Mesendoderm (in vitro differentiated cells): ENCODE measurements at regions not wholly inside any gene's neighbourhood (a gene's known extent, or its start where the extent isn't known, plus 50 kb on each side); places are given as distances from the start of the nearest gene placed in this dataset.

Experiments used
- DNase-seq: peaks from one replicate; pipeline ENCODE4 v3.0.0; 2013
- H2AK5ac ChIP-seq: 2 replicates; pipeline ENCODE4 v1.6.1; 2013; ENCODE audit warnings: low read length, inconsistent platforms
- H2BK120ac ChIP-seq: 2 replicates; pipeline ENCODE4 v1.6.1; 2013; ENCODE audit warnings: low read depth, mild to moderate bottlenecking, low read length, moderate library complexity, mixed read lengths
- H2BK15ac ChIP-seq: replicated peaks from 2 replicates; pipeline ENCODE4 v1.6.1; 2013; ENCODE audit warnings: low read depth, mild to moderate bottlenecking, moderate library complexity
- H2BK5ac ChIP-seq: 2 replicates; pipeline ENCODE4 v1.6.1; 2013; ENCODE audit warnings: low read length, inconsistent platforms
- H3K18ac ChIP-seq: 2 replicates; pipeline ENCODE4 v1.6.1; 2013; ENCODE audit warnings: mild to moderate bottlenecking, low read length, mixed read lengths
- H3K23ac ChIP-seq: one replicate; pipeline ENCODE4 v1.6.1; 2013; ENCODE audit warnings: low read length
- H3K27ac ChIP-seq: 2 replicates; pipeline ENCODE4 v1.5.1; 2013; ENCODE audit warnings: low read depth, mild to moderate bottlenecking, inconsistent platforms, low read length, moderate library complexity
- H3K27me3 ChIP-seq: 2 replicates; pipeline ENCODE4 v1.6.1; 2013; ENCODE audit warnings: low read length, control low read depth, mild to moderate bottlenecking, inconsistent platforms; ENCODE audit not compliant: insufficient read depth, poor library complexity
- H3K36me3 ChIP-seq: 2 replicates; pipeline ENCODE4 v1.6.1; 2013; ENCODE audit warnings: low read length, inconsistent platforms; ENCODE audit not compliant: control insufficient read depth, insufficient read depth
- H3K4ac ChIP-seq: one replicate; pipeline ENCODE4 v1.6.1; 2013; ENCODE audit warnings: low read depth, mild to moderate bottlenecking, low read length, moderate library complexity
- H3K4me1 ChIP-seq: 2 replicates; pipeline ENCODE4 v1.6.1; 2013; ENCODE audit warnings: low read depth, low read length, inconsistent platforms; ENCODE audit not compliant: control insufficient read depth
- H3K4me2 ChIP-seq: 2 replicates; pipeline ENCODE4 v1.6.1; 2013; ENCODE audit warnings: low read length
- H3K4me3 ChIP-seq: 2 replicates; pipeline ENCODE4 v1.5.1; 2013; ENCODE audit warnings: mild to moderate bottlenecking, low read length
- H3K56ac ChIP-seq: one replicate; pipeline ENCODE4 v1.6.1; 2013; ENCODE audit warnings: low read length
- H3K79me1 ChIP-seq: 2 replicates; pipeline ENCODE4 v1.6.1; 2013; ENCODE audit warnings: low read length, inconsistent platforms
- H3K79me2 ChIP-seq: 2 replicates; pipeline ENCODE4 v1.6.1; 2013; ENCODE audit warnings: mild to moderate bottlenecking, low read length; ENCODE audit not compliant: control insufficient read depth, insufficient read depth
- H3K9ac ChIP-seq: 2 replicates; pipeline ENCODE4 v1.6.1; 2013; ENCODE audit warnings: low read length, inconsistent platforms
- H4K5ac ChIP-seq: one replicate; pipeline ENCODE4 v1.6.1; 2013; ENCODE audit warnings: low read length
- H4K8ac ChIP-seq: one replicate; pipeline ENCODE4 v1.6.1; 2013; ENCODE audit warnings: low read depth, mild to moderate bottlenecking, control low read depth, low read length, moderate library complexity
- WGBS: extraction: QIAGEN DNeasy Blood & Tissue Kit; methylation state at CpG from one replicate; pipeline ENCODE4 v1.1.7; 2013; ENCODE audit warnings: low lambda C conversion rate, missing lambda C conversion rate; ENCODE audit not compliant: insufficient coverage; ENCODE audit errors: extremely low coverage; 5-methylcytosine and 5-hydroxymethylcytosine counted together

DNA sequence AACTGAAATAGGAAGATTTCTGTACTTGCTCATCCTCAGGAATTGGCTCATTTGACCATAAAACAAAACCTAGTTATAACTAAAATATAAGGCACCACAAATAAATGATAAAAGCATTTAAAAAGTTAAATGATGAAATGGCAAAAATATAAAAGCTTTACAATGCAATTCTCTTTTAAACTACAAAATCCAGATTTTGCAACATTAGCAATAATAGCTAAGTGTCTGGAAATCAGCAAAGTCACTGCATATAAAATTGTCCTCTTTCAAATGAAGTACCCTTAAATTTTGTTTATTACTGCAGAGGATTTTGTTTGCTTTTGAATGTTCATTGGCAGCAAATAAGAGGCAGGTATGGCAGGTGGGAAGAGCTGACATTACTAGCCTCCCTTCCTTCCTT lies 270.4 kb upstream of the RSPO3 start:
- H3K4me3 ChIP-seq: no peak overlapping the region

GRCh38 chr6:126867641-126868040 lies 250.8 kb upstream of the RSPO3 start:
- Histone ChIP-seq H3K23ac (no peak overlapping the region), H3K4me3 (no peak overlapping the region), H3K56ac (no peak overlapping the region), H3K36me3 (no peaks in the 10 kb centered on the region), H3K79me1 (no peaks in the 10 kb centered on the region), H3K4me2 (no peak overlapping the region), H4K5ac (no peak overlapping the region), H3K27me3 (no peaks in the 10 kb centered on the region), H2AK5ac (no peak overlapping the region), H2BK15ac (no peak overlapping the region), H3K79me2 (no peaks in the 10 kb centered on the region), H3K4me1 (no peaks in the 10 kb centered on the region), H4K8ac (no peak overlapping the region), H2BK120ac (no peak overlapping the region), H2BK5ac (no peak overlapping the region), H3K18ac (no peak overlapping the region), H3K27ac (no peak overlapping the region), H3K4ac (no peak overlapping the region), H3K9ac (no peak overlapping the region)
- DNase-seq: no peak
- WGBS: no CpG with 5 or more reads among the region's 3 CpGs

More for the DNA sequence above, 270.4 kb upstream of the RSPO3 start:
- Histone ChIP-seq H3K56ac (no peak overlapping the region), H2BK5ac (no peak overlapping the region), H3K27ac (no peak overlapping the region), H3K4me2 (no peak overlapping the region), H3K18ac (no peak overlapping the region), H3K9ac (no peak overlapping the region), H2BK120ac (no peak overlapping the region), H4K5ac (no peak overlapping the region), H3K79me1 (no peaks in the 10 kb centered on the region), H3K4me1 (no peaks in the 10 kb centered on the region), H3K4ac (no peak overlapping the region), H3K79me2 (no peaks in the 10 kb centered on the region), H3K27me3 (no peaks in the 10 kb centered on the region), H3K23ac (no peak overlapping the region), H3K36me3 (no peaks in the 10 kb centered on the region), H2AK5ac (no peak overlapping the region), H2BK15ac (no peak overlapping the region), H4K8ac (no peak overlapping the region)
- DNase-seq: no peak

DNA sequence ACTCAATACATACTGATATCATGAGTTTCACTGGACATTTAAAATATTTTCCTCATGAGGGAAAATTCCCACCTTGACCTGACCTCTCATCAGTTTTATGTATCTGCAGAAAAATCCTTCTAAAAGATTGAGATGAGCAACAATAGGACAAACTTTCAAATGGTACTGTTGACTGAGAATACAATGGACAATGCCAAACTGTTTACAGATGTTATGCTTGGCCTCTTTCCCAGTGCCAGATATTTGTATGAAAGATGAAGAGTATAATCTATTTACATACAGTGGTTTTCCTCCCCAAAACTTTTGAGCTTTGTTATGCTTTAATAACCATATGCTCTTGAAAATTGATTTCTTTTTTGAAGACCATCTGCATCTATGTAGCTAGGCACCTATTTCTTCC lies 245.1 kb upstream of the RSPO3 start:
- no peak for DNase-seq
- no peaks in the 10 kb centered on the region for H3K79me1 ChIP-seq
- H3K27ac ChIP-seq: no peak overlapping the region
- no peak overlapping the region for H2BK120ac ChIP-seq
- no peak overlapping the region for H3K4me2 ChIP-seq
- H3K9ac ChIP-seq: no peak overlapping the region
- H3K79me2 ChIP-seq: no peaks in the 10 kb centered on the region
- no peak overlapping the region for H3K23ac ChIP-seq
- no peaks in the 10 kb centered on the region for H3K36me3 ChIP-seq
- no peak overlapping the region for H4K8ac ChIP-seq
- H2BK15ac ChIP-seq: no peak overlapping the region
- no peak overlapping the region for H2AK5ac ChIP-seq
- H4K5ac ChIP-seq: no peak overlapping the region
- H3K4ac ChIP-seq: no peak overlapping the region
- H3K18ac ChIP-seq: no peak overlapping the region
- H3K56ac ChIP-seq: no peak overlapping the region
- no peaks in the 10 kb centered on the region for H3K27me3 ChIP-seq
- no peak overlapping the region for H2BK5ac ChIP-seq
- no peak overlapping the region for H3K4me3 ChIP-seq
- no peaks in the 10 kb centered on the region for H3K4me1 ChIP-seq

GRCh38 chr6:126873791-126874190 lies 244.7 kb upstream of the RSPO3 start:
- Histone ChIP-seq H4K5ac (no peak overlapping the region), H3K4me2 (no peak overlapping the region), H2BK120ac (no peak overlapping the region), H3K9ac (no peak overlapping the region), H3K4me3 (no peak overlapping the region), H2AK5ac (no peak overlapping the region), H3K79me1 (no peaks in the 10 kb centered on the region), H2BK5ac (no peak overlapping the region), H3K4ac (no peak overlapping the region), H4K8ac (no peak overlapping the region), H3K79me2 (no peaks in the 10 kb centered on the region), H3K27me3 (no peaks in the 10 kb centered on the region), H3K4me1 (no peaks in the 10 kb centered on the region), H3K23ac (no peak overlapping the region), H3K36me3 (no peaks in the 10 kb centered on the region), H2BK15ac (no peak overlapping the region), H3K18ac (no peak overlapping the region), H3K27ac (no peak overlapping the region), H3K56ac (no peak overlapping the region)
- no CpG with 5 or more reads among the region's 1 CpG for WGBS
- no peak for DNase-seq

DNA sequence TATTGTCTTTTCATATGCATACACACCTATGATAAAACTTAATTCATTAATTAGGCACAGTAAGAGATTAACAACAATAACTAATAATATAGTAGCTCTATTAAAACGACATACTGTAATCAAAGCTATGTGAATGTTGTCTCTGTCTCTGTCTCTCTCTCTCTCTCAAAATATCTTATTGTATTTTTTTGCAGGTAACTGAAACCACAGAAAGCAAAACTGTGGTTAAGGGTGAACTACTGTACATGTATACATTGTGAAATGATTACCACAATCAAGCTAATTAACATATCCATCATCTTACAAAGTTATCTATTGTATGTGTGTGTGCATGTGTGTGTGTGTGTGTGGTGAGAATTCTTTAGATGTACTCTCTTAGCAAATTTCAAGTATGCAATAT lies 242.0 kb upstream of the RSPO3 start:
- H3K9ac ChIP-seq: no peak overlapping the region
- no peak overlapping the region for H2AK5ac ChIP-seq
- WGBS: no CpG with 5 or more reads among the region's 1 CpG
- H2BK120ac ChIP-seq: no peak overlapping the region
- no peak overlapping the region for H3K4me2 ChIP-seq
- no peaks in the 10 kb centered on the region for H3K79me1 ChIP-seq
- no peak overlapping the region for H3K56ac ChIP-seq
- H2BK5ac ChIP-seq: no peak overlapping the region
- H4K8ac ChIP-seq: no peak overlapping the region
- no peak overlapping the region for H3K27ac ChIP-seq
- no peak overlapping the region for H3K23ac ChIP-seq
- no peaks in the 10 kb centered on the region for H3K27me3 ChIP-seq
- no peak overlapping the region for H2BK15ac ChIP-seq
- no peak overlapping the region for H3K18ac ChIP-seq
- H3K4me1 ChIP-seq: no peaks in the 10 kb centered on the region
- no peaks in the 10 kb centered on the region for H3K36me3 ChIP-seq
- H4K5ac ChIP-seq: no peak overlapping the region
- H3K4ac ChIP-seq: no peak overlapping the region
- no peak for DNase-seq
- H3K79me2 ChIP-seq: no peaks in the 10 kb centered on the region
- H3K4me3 ChIP-seq: no peak overlapping the region

DNA sequence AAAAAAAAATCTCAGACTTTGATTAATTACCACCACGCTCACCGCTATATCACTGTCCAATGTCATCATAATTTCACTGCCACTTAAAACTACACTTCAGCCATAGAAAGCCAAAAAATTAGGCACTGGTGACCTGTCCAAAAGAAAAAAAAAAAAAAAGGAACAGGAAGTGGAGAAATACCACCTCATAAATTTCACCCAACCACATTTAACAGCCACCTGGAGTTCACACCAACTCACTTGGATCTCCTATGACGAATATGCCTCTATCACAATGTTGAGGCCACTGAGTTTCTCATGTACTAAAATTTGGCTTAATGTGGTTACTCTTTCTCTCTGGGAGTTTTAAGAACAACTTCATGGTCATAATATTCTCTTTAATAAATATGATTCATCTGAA lies 237.5 kb upstream of the RSPO3 start:
- H3K27ac ChIP-seq: no peak overlapping the region
- no peak overlapping the region for H3K4me2 ChIP-seq
- H2BK120ac ChIP-seq: no peak overlapping the region
- no peak for DNase-seq
- H3K56ac ChIP-seq: no peak overlapping the region
- H2BK5ac ChIP-seq: no peak overlapping the region
- H3K79me2 ChIP-seq: no peaks in the 10 kb centered on the region
- H2AK5ac ChIP-seq: no peak overlapping the region
- no peak overlapping the region for H3K23ac ChIP-seq
- no peaks in the 10 kb centered on the region for H3K27me3 ChIP-seq
- H2BK15ac ChIP-seq: no peak overlapping the region
- no peak overlapping the region for H3K9ac ChIP-seq
- no peaks in the 10 kb centered on the region for H3K79me1 ChIP-seq
- no peak overlapping the region for H3K4me3 ChIP-seq
- H4K8ac ChIP-seq: no peak overlapping the region
- no peaks in the 10 kb centered on the region for H3K36me3 ChIP-seq
- peaks cover 1% of the 10 kb centered on the region for H3K4me1 ChIP-seq
- H4K5ac ChIP-seq: no peak overlapping the region
- H3K18ac ChIP-seq: no peak overlapping the region
- no CpG with 5 or more reads among the region's 3 CpGs for WGBS
- H3K4ac ChIP-seq: no peak overlapping the region
